ENCODE measurements at regions not wholly inside any gene's neighbourhood (a gene's known extent, or its start where the extent isn't known, plus 50 kb on each side); places are given as distances from the start of the nearest gene placed in this dataset.

- WGBS (ENCODE audit: extremely low coverage, insufficient read length, low lambda C conversion rate) = no CpG with 5 or more reads among the region's 6 CpGs
- Mint-ChIP-seq H3K9me3 (no peaks in the 10 kb centered on the region), H3K4me3 (no peak overlapping the region), H3K36me3 (ENCODE audit: insufficient read depth in 1 of 3, low read depth in 3 of 3) (peaks cover 0 to 5% (median 0%) of the 10 kb centered on the region in 3 experiments; a peak in 3 of 7 replicates), H3K27me3 (ENCODE audit: low read depth) (no peaks in the 10 kb centered on the region), H3K27ac (no peak overlapping the region), H3K4me1 (peaks cover 2 to 7% of the 10 kb centered on the region in 2 experiments; a peak in 3 of 4 replicates)
- Histone ChIP-seq H3K27me3 (ENCODE audit: insufficient read depth, low read length) (no peaks in the 10 kb centered on the region), H2BK15ac (ENCODE audit: low read depth, low read length) (no peak overlapping the region), H3K18ac (ENCODE audit: insufficient read length, low read depth, low read length) (no peak overlapping the region), H3K9ac (ENCODE audit: extremely low read depth, insufficient read length, low read length) (no peak overlapping the region), H3K4ac (ENCODE audit: low read depth, low read length) (no peak overlapping the region), H3T11ph (ENCODE audit: low read length) (no peak overlapping the region), H3K9me3 (ENCODE audit: control insufficient read depth, low read depth, low read length) (no peaks in the 10 kb centered on the region), H4K8ac (replicated peaks; ENCODE audit: insufficient read length, low read depth, low read length) (no peak overlapping the region), H4K91ac (ENCODE audit: insufficient read length, low read depth, low read length) (no peak overlapping the region), H2BK12ac (ENCODE audit: insufficient read length, low read depth, low read length) (no peak overlapping the region), H2AFZ (ENCODE audit: low read length) (no peak overlapping the region), H3K4me1 (ENCODE audit: insufficient read depth, low read length) (no peaks in the 10 kb centered on the region), H2BK5ac (ENCODE audit: insufficient read length, low read length) (no peak overlapping the region), H3K79me2 (ENCODE audit: insufficient read depth, low read length) (no peaks in the 10 kb centered on the region), H3K56ac (ENCODE audit: insufficient read length, low read depth, low read length) (no peak overlapping the region), H2BK120ac (ENCODE audit: low read depth, low read length, poor library complexity, severe bottlenecking) (no peak overlapping the region), H3K23me2 (ENCODE audit: insufficient read length, low read depth, low read length, poor library complexity, severe bottlenecking) (no peaks in the 10 kb centered on the region), H2BK20ac (ENCODE audit: low read depth, low read length, poor library complexity, severe bottlenecking) (no peak overlapping the region), H3K4me2 (ENCODE audit: insufficient read depth, insufficient read length, low read length) (no peak overlapping the region), H3K79me1 (ENCODE audit: insufficient read depth, low read depth, low read length, poor library complexity, severe bottlenecking) (no peaks in the 10 kb centered on the region), H3K14ac (ENCODE audit: insufficient read depth, low read length) (no peak overlapping the region), H4K5ac (ENCODE audit: insufficient read length, low read depth, low read length) (no peak overlapping the region), H3K23ac (ENCODE audit: insufficient read length, low read depth, low read length) (no peak overlapping the region), H4K20me1 (ENCODE audit: control insufficient read depth, insufficient read depth, insufficient read length) (no peaks in the 10 kb centered on the region), H2AK5ac (ENCODE audit: insufficient read length, low read length) (no peak overlapping the region), H3K27ac (ENCODE audit: insufficient read length, low read depth, low read length) (no peak overlapping the region)
- no peak for TF ChIP-seq CTCF (conservative IDR thresholded peaks at IDR 0.05)
- no peak for DNase-seq
These were observed 495.7 kb upstream of the JARID2 start for GRCh38 chr6:14750059-14750661.
